CD14-positive monocyte (primary cell): ENCODE measurements at regions not wholly inside any gene's neighbourhood (a gene's known extent, or its start where the extent isn't known, plus 50 kb on each side); places are given as distances from the start of the nearest gene placed in this dataset.

Experiments
- DNase-seq, 3 donors: peaks; one replicate each; pipeline ENCODE4 v3.0.0-alpha.2; 2011 to 2022
- H2AFZ ChIP-seq: 2 replicates; pipeline ENCODE4 v1.6.0; 2012; ENCODE audit warnings: mild to moderate bottlenecking, low read depth, low read length, inconsistent platforms; ENCODE audit not compliant: insufficient read depth, poor library complexity, severe bottlenecking
- H3K27ac ChIP-seq, 2 donors: 1 replicate in 1 of 2; 2 replicates in 1 of 2; pipeline ENCODE4 v1.5.1; 2012 to 2013; ENCODE audit warnings: low read length in 2 of 2, control low read depth in 1 of 2, inconsistent platforms in 1 of 2, low read depth in 1 of 2, mild to moderate bottlenecking in 1 of 2
- H3K27me3 ChIP-seq, 2 donors: one replicate each; pipeline versions ENCODE4 v1.6.0 to v1.6.1; 2011 to 2013; ENCODE audit warnings: low read length in 2 of 2; ENCODE audit not compliant: control insufficient read depth in 2 of 2, insufficient read depth in 2 of 2
- H3K36me3 ChIP-seq, 2 donors: replicated peaks in 1 of 2; 1 replicate in 1 of 2; 2 replicates in 1 of 2; pipeline versions ENCODE4 v1.5.1 to v1.6.1; 2012 to 2013; ENCODE audit warnings: low read length in 2 of 2, control low read depth in 1 of 2, inconsistent platforms in 1 of 2, mild to moderate bottlenecking in 1 of 2; ENCODE audit not compliant: insufficient read depth in 2 of 2, control insufficient read depth in 1 of 2
- H3K4me1 ChIP-seq, 2 donors: 1 replicate in 1 of 2; 2 replicates in 1 of 2; pipeline versions ENCODE4 v1.5.1 to v1.6.1; 2012 to 2013; ENCODE audit warnings: low read length in 2 of 2, control low read depth in 1 of 2, inconsistent platforms in 1 of 2, mild to moderate bottlenecking in 1 of 2, moderate library complexity in 1 of 2; ENCODE audit not compliant: insufficient read depth in 2 of 2, control insufficient read depth in 1 of 2
- H3K4me2 ChIP-seq: replicated peaks from 2 replicates; pipeline ENCODE3; 2012; ENCODE audit warnings: low read length, moderate library complexity, mild to moderate bottlenecking; ENCODE audit not compliant: poor library complexity, severe bottlenecking; ENCODE audit errors: extremely low read depth
- H3K4me3 ChIP-seq, 3 experiments: fragments of 200-600 bp in 1 of 3; sonication (generic) in 1 of 3; replicated peaks in 1 of 3; 1 replicate in 2 of 3; 2 replicates in 1 of 3; pipeline ENCODE4 v1.5.1; 2011 to 2013; ENCODE audit warnings: low read length in 3 of 3, mild to moderate bottlenecking in 3 of 3, control low read depth in 2 of 3, low read depth in 2 of 3, inconsistent platforms in 1 of 3, moderate library complexity in 1 of 3
- H3K79me2 ChIP-seq: 2 replicates; pipeline ENCODE4 v1.6.0; 2012; ENCODE audit warnings: mild to moderate bottlenecking, control low read depth, inconsistent platforms, low read length, moderate library complexity; ENCODE audit not compliant: insufficient read depth
- H3K9ac ChIP-seq: 2 replicates; pipeline ENCODE4 v1.6.0; 2017; ENCODE audit warnings: low read length, mild to moderate bottlenecking; ENCODE audit not compliant: insufficient read depth, poor library complexity, severe bottlenecking
- H3K9me3 ChIP-seq, 2 donors: replicated peaks in 1 of 2; 1 replicate in 1 of 2; 2 replicates in 1 of 2; pipeline versions ENCODE4 v1.5.1 to v1.6.1; 2012 to 2013; ENCODE audit warnings: low read length in 2 of 2, control low read depth in 1 of 2; ENCODE audit not compliant: control insufficient read depth in 1 of 2, insufficient read depth in 1 of 2
- H4K20me1 ChIP-seq: 2 replicates; pipeline ENCODE4 v1.6.0; 2012; ENCODE audit warnings: mild to moderate bottlenecking, low read length, control low read depth, moderate library complexity; ENCODE audit not compliant: insufficient read depth
- H3K27ac Mint-ChIP-seq, 7 donors: one replicate each; pipeline ENCODE4 v1.8.0; 2020; ENCODE audit warnings: mild to moderate bottlenecking in 7 of 7, mixed read lengths in 7 of 7, moderate library complexity in 6 of 7, inconsistent platforms in 2 of 7
- H3K27me3 Mint-ChIP-seq, 3 donors: one replicate each; pipeline ENCODE4 v1.8.0; 2021 to 2022; ENCODE audit warnings: low read depth in 3 of 3, mild to moderate bottlenecking in 3 of 3, mixed read lengths in 3 of 3, moderate library complexity in 3 of 3, inconsistent platforms in 1 of 3
- H3K36me3 Mint-ChIP-seq, 2 donors: one replicate each; pipeline ENCODE4 v1.8.0; 2020; ENCODE audit warnings: mixed read lengths in 2 of 2, inconsistent platforms in 1 of 2, mild to moderate bottlenecking in 1 of 2
- H3K4me1 Mint-ChIP-seq: one replicate; pipeline ENCODE4 v1.8.0; 2020; ENCODE audit warnings: mild to moderate bottlenecking, mixed read lengths
- H3K4me3 Mint-ChIP-seq, 2 donors: one replicate each; pipeline ENCODE4 v1.8.0; 2020; ENCODE audit warnings: mild to moderate bottlenecking in 2 of 2, mixed read lengths in 2 of 2, moderate library complexity in 1 of 2
- H3K9me3 Mint-ChIP-seq, 7 donors: one replicate each; pipeline ENCODE4 v1.8.0; 2020 to 2022; ENCODE audit warnings: mixed read lengths in 7 of 7, mild to moderate bottlenecking in 6 of 7, moderate library complexity in 6 of 7, inconsistent platforms in 2 of 7
- CTCF ChIP-seq: fragments of 200-600 bp; IDR thresholded peaks from one replicate; pipeline ENCODE4 v1.8.0; 2022; ENCODE audit warnings: antibody characterized with exemption, mild to moderate bottlenecking
- WGBS: methylation state at CpG from one replicate; pipeline ENCODE4 v1.1.5; 2013; ENCODE audit warnings: missing lambda C conversion rate; ENCODE audit not compliant: insufficient coverage; 5-methylcytosine and 5-hydroxymethylcytosine counted together
- intact Hi-C, 2 donors: fragments of 100-400 bp; cut with micrococcal nuclease; formaldehyde crosslinking; loops; one replicate each; pipeline versions ENCODE4 v1.15.0 to v1.15.1; 2023

- Mint-ChIP-seq H3K27me3 (peaks cover 2 to 13% (median 4%) of the 10 kb centered on the region in 3 donors), H3K4me1 (peaks cover 22% of the 10 kb centered on the region), H3K9me3 (no peaks in the 10 kb centered on the region), H3K36me3 (no peaks in the 10 kb centered on the region), H3K4me3 (no peak overlapping the region), H3K27ac (peak overlapping the region in 4 of 7 donors; percentile 31 to 73 (median 62))
- Histone ChIP-seq H3K27me3 (peaks cover 0 to 3% of the 10 kb centered on the region in 2 donors), H3K4me3 (no peak overlapping the region), H3K4me1 (peaks cover 10 to 22% of the 10 kb centered on the region in 2 donors), H3K79me2 (no peaks in the 10 kb centered on the region), H3K36me3 (no peaks in the 10 kb centered on the region), H4K20me1 (no peaks in the 10 kb centered on the region), H3K27ac (no peak overlapping the region), H2AFZ (no peak overlapping the region), H3K9ac (no peak overlapping the region), H3K4me2 (no peak overlapping the region), H3K9me3 (no peaks in the 10 kb centered on the region)
- intact Hi-C loops, result no loop called here
- no peak for DNase-seq
- WGBS, result 98% methylated on average over 4 of the region's 6 CpGs
- no peak for TF ChIP-seq CTCF
Measured at GRCh38 chr6:236519-236918, 55.8 kb upstream of the DUSP22 start.

GRCh38 chr6:240151-240550 is 52.1 kb upstream of the DUSP22 start:
- TF ChIP-seq CTCF, result no peak
- Mint-ChIP-seq H3K27ac (no peak overlapping the region), H3K27me3 (peaks cover 4 to 14% (median 6%) of the 10 kb centered on the region in 3 donors), H3K9me3 (peaks cover 0 to 3% (median 2%) of the 10 kb centered on the region in 7 donors), H3K4me3 (no peak overlapping the region), H3K36me3 (no peaks in the 10 kb centered on the region), H3K4me1 (peaks cover 15% of the 10 kb centered on the region)
- H4K20me1 ChIP-seq, result no peaks in the 10 kb centered on the region
- no peaks in the 10 kb centered on the region for H3K36me3 ChIP-seq
- no peak overlapping the region for H2AFZ ChIP-seq
- H3K9ac ChIP-seq, result no peak overlapping the region
- 93% methylated on average over 3 of the region's 3 CpGs for WGBS
- no peak overlapping the region for H3K4me2 ChIP-seq
- no peak overlapping the region for H3K4me3 ChIP-seq
- intact Hi-C loops, result no loop called here
- no peaks in the 10 kb centered on the region for H3K9me3 ChIP-seq
- H3K79me2 ChIP-seq, result no peaks in the 10 kb centered on the region
- no peak overlapping the region for H3K27ac ChIP-seq
- H3K4me1 ChIP-seq, result peaks cover 10 to 13% of the 10 kb centered on the region in 2 donors
- peaks cover 0 to 5% of the 10 kb centered on the region in 2 donors for H3K27me3 ChIP-seq
- no peak for DNase-seq
